GM10248 (cell line): ENCODE measurements at regions not wholly inside any gene's neighbourhood (a gene's known extent, or its start where the extent isn't known, plus 50 kb on each side); places are given as distances from the start of the nearest gene placed in this dataset.
"Not testable (repeated sequence)": the region's sequence is repeated elsewhere in the genome, so short reads cannot be mapped to it uniquely, and the experiment has no call there.

ENCODE experiments used
- CTCF ChIA-PET: fragments of 300-600 bp; sonication (Branson Sonifier 250); formaldehyde crosslinking; extraction: SDS; loops from one replicate; lab custom pipeline; 2021; ENCODE audit warnings: antibody characterized with exemption; lab: Yijun Ruan, JAX
- POLR2A ChIA-PET: fragments of 350-650 bp; sonication (Branson Sonifier 250); formaldehyde crosslinking; extraction: SDS; loops from one replicate; lab custom pipeline; 2020; ENCODE audit warnings: antibody characterized with exemption; lab: Yijun Ruan, JAX
- DNase-seq: peaks from one replicate; pipeline ENCODE4 v3.0.0; 2012; ENCODE audit errors: extremely low spot score
- CTCF ChIP-seq: IDR thresholded peaks from 2 replicates; pipeline ENCODE4 v1.5.1; 2012; ENCODE audit warnings: mild to moderate bottlenecking, low read depth; ENCODE audit errors: extremely low read depth, missing control alignments, control extremely low read depth

DNA sequence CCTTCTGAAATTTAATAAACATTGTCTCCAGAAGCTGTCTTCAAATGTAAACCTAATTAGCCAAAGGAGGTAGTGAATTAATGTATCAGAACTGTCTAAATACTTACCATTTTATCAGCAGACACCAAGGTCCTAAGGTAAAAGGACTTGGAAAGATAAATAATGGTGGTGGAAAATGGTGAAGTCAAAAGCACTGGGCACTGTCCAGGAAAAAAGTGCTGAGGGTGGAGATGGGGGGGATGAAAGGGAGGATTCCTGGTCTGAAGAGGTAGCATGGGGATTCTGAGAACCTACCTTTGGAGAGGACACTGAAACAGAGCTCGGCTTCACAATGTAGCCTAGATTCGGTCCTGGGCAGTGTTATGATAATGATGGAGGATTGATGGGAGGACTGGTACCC lies 149.0 kb upstream of the DPH6 start:
- no peak for TF ChIP-seq CTCF
- POLR2A ChIA-PET = no interaction called here
- CTCF ChIA-PET = no interaction called here
- no peak for DNase-seq

- TF ChIP-seq CTCF = no peak
- DNase-seq = no peak
- ChIA-PET POLR2A (no interaction called here), CTCF (interaction anchor here (0.8 to 2.2 kb wide), 3 partner anchors 9 to 38 kb away, joined by 3 to 11 read pairs (median 5); no protein-coding TSS in a partner anchor)
Observed at GRCh38 chr15:35696767-35697231, 150.8 kb upstream of the DPH6 start.

GRCh38 chr15:35697549-35698299 lies 151.8 kb upstream of the DPH6 start:
- POLR2A ChIA-PET = no interaction called here
- CTCF ChIA-PET = interaction anchor here (1.4 to 2.2 kb wide), 3 partner anchors 12 to 80 kb away, joined by 3 to 11 read pairs (median 5); no protein-coding TSS in a partner anchor
- TF ChIP-seq CTCF = no peak
- DNase-seq = no peak

DNA sequence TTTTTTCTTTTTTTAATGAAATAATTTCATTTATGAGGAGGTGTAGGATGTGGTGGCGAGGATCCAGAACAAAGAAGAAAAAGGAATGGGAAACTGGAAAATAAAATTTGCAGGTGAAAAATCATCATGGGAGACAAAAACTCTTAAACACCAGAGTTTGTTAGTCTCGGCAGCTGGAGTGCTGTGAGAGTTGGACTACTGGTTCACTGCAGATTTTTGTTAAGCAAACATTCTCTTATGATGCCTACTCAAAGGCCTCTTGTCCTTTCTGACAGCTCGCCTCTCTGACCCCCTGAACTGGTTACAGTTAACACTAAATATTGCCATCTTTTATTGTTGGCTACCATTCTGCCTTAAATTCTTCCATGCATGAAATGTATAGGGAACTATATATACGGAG lies 152.4 kb upstream of the DPH6 start:
- no peak for TF ChIP-seq CTCF
- CTCF ChIA-PET = interaction anchor here (1.4 kb wide), 1 partner anchor 80 kb away, joined by 3 read pairs; no protein-coding TSS in a partner anchor
- DNase-seq = no peak
- POLR2A ChIA-PET = no interaction called here

DNA sequence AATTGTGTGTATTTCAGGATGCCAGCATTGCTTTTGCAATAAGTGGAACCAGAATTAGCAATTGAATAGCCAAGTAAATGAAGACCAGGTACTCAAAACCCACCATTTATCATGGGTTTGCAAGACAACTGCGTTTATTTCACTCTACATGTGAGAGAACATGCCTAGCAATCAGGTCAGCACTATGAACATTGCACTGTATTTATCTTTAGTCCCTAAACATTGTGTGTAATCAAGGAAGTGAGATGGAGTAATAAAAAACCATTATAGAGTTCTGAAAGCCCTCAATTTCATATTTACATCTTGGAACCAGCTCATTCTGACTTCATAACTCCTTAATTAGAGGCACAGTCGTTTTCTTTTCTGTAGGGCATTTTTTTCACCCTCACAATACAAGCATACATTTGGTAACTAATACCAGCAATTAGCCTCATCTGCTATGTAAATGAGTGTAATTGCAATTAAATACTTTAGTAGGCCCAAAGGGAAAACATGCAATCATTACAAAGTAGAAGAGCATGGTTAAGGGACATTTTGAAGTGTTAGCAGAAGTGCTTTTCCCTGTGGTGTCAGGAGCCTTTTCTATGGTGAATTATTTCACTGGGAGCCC lies 153.1 kb upstream of the DPH6 start:
- POLR2A ChIA-PET = no interaction called here
- CTCF ChIA-PET = interaction anchor here (1.4 kb wide), 1 partner anchor 8 kb away, joined by 3 read pairs; no protein-coding TSS in a partner anchor
- no peak for DNase-seq
- no peak for TF ChIP-seq CTCF

DNA sequence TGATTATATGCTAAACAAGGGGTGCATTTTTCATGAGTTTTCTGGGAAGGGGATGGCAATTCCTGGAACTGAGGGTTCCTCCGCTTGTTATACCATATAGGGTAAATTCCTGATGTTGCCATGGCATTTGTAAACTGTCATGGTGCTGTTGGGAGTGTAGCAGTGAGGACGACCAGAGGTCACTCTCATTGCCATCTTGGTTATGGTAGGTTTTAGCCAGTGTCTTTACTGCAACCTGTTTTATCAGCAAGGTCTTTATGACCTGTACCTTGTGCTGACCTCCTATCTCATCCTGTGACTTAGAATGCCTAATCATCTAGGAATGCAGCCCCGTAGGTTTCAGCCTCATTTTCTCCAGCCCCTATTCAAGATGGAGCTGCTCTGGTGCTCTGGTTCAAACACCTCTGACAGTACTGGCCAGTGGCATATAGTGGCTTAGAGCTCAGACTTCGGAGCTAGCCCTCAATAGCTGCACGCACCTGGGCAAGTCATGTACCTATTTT lies 154.2 kb upstream of the DPH6 start:
- CTCF ChIA-PET = interaction anchor here (0.9 to 1.4 kb wide), 2 partner anchors 9 to 256 kb away, joined by 3 read pairs; no protein-coding TSS in a partner anchor
- POLR2A ChIA-PET, DNase-seq: not testable (repeated sequence)
